Forelimb muscle (tissue), 1 donor: ENCODE measurements at regions not wholly inside any gene's neighbourhood (a gene's known extent, or its start where the extent isn't known, plus 50 kb on each side); places are given as distances from the start of the nearest gene placed in this dataset.

ENCODE experiments used
- DNase-seq: peaks from one replicate; pipeline ENCODE4 v3.0.0-alpha.2; 2013; ENCODE audit warnings: low read depth

GRCh38 chr6:81694855-81695254 lies 57.6 kb downstream of the TENT5A start:
- no peak for DNase-seq

GRCh38 chr6:81694207-81694606 lies 58.3 kb downstream of the TENT5A start:
- no peak for DNase-seq

- DNase-seq: peak; percentile 38
These were observed 59.2 kb downstream of the TENT5A start for GRCh38 chr6:81693266-81693665.

- no peak for DNase-seq
These were observed 62.4 kb downstream of the TENT5A start for GRCh38 chr6:81690073-81690472.

GRCh38 chr6:81689580-81689979 lies 62.9 kb downstream of the TENT5A start:
- no peak for DNase-seq

GRCh38 chr6:81683912-81684311 lies 68.6 kb downstream of the TENT5A start:
- no peak for DNase-seq

- DNase-seq: no peak
These were observed 69.4 kb downstream of the TENT5A start for GRCh38 chr6:81682858-81683620.

GRCh38 chr6:81682235-81682795 lies 70.2 kb downstream of the TENT5A start:
- no peak for DNase-seq

- DNase-seq: no peak
These were observed 83.0 kb downstream of the TENT5A start for GRCh38 chr6:81669445-81669844.

GRCh38 chr6:81668615-81669047 lies 83.8 kb downstream of the TENT5A start:
- DNase-seq: no peak

GRCh38 chr6:81666481-81666880 lies 86.0 kb downstream of the TENT5A start:
- DNase-seq: no peak

- no peak for DNase-seq
These were observed 96.2 kb downstream of the TENT5A start for GRCh38 chr6:81656231-81656630.

GRCh38 chr6:81655696-81656095 lies 96.8 kb downstream of the TENT5A start:
- no peak for DNase-seq

- no peak for DNase-seq
These were observed 104.0 kb downstream of the TENT5A start for GRCh38 chr6:81648502-81648901.

- no peak for DNase-seq
These were observed 109.3 kb downstream of the TENT5A start for GRCh38 chr6:81643156-81643555.

- no peak for DNase-seq
These were observed 111.6 kb downstream of the TENT5A start for GRCh38 chr6:81640891-81641290.

- DNase-seq: no peak
These were observed 112.4 kb downstream of the TENT5A start for GRCh38 chr6:81640126-81640525.

- DNase-seq: no peak
These were observed 114.1 kb downstream of the TENT5A start for GRCh38 chr6:81638366-81638765.

GRCh38 chr6:81636930-81637568 lies 115.4 kb downstream of the TENT5A start:
- no peak for DNase-seq

GRCh38 chr6:81634155-81634880 lies 118.2 kb downstream of the TENT5A start:
- DNase-seq: no peak

- DNase-seq: peak; percentile 20
These were observed 119.1 kb downstream of the TENT5A start for GRCh38 chr6:81633391-81633790.

GRCh38 chr6:81630719-81631118 lies 121.8 kb downstream of the TENT5A start:
- no peak for DNase-seq
